GM18502 (cell line): ENCODE measurements at regions not wholly inside any gene's neighbourhood (a gene's known extent, or its start where the extent isn't known, plus 50 kb on each side); places are given as distances from the start of the nearest gene placed in this dataset.

ENCODE experiments used
- ATAC-seq: cut with Tn5 transposase; IDR thresholded peaks from one replicate; pipeline ENCODE4 v1.9.1; 2021; ENCODE audit warnings: mild to moderate bottlenecking; ENCODE audit not compliant: unreplicated experiment, poor library complexity

DNA sequence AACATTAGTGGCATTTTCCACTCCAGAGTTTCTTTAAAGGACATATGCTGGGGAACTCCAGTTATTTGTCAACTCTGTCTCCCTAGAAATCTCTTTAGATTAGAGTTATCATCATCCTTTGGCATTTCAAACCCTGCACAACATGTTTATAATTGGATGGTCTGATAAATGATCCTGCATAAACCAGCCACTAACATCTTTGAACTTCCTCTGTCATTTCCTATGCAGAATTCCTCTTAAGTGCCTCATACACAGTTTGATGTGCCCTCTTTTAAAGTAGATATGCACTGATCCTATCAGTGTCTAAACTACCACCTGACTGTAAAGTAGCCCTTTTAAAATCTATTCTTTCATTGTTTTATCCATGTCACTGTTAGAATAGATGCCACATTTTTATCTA is 306.3 kb upstream of the IRAK1BP1 start:
- no peak for ATAC-seq

DNA sequence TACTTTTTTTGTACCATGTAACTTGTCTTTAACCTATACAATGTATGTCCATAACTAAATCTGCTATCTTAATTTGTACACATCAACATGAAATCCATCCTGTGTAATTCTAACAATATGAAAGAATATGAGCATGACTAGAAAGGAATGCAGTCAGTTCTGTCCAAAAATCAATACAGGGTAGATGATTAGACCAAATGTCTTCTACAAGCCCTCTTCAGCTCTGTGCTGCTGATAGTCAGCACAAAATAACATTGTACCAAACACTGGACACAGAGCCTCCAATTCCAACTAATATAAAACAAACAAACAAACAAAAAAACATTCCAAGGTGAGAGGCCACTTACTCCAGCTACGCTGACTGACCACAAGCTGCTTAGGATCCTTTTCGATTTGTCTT is 301.4 kb upstream of the IRAK1BP1 start:
- ATAC-seq: no peak

DNA sequence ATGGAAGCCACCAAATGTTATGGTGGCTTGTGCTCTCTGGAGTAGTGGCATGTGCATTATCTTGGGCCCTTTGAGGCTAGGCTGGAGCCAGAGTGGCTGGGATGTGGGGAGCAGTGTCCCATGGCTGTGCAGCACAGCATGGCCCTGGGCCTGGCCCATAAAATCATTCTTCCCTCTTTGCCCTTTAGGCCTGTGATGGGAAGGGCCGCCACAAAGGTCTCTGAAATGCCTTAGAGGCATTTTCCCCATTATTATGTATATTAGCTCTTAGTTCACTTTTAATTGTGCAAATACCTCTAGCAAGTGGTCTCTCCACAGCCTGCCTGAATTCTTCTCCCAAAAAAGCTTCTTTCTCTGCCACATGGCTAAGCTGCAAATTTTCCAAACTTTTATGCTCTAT is 297.3 kb upstream of the IRAK1BP1 start:
- no peak for ATAC-seq

DNA sequence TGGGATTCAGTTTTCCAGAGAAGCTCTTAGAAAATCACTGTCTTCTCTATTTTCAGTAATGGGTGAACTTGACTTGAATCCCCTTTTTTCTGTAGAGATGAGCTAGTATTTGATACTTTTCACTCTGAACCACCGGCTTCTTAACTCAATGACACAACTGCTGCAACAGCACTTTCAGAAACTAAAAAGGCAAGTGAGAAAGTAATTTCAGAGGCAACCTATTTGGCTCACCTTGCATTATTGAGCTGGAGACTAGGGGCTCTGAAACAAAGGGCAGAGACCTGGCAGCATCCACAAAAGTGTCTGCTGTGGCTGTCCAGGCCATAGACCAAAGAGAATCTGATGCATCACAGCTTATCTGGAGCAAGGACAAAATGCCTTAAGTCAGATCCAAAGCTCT is 289.8 kb upstream of the IRAK1BP1 start:
- no peak for ATAC-seq

DNA sequence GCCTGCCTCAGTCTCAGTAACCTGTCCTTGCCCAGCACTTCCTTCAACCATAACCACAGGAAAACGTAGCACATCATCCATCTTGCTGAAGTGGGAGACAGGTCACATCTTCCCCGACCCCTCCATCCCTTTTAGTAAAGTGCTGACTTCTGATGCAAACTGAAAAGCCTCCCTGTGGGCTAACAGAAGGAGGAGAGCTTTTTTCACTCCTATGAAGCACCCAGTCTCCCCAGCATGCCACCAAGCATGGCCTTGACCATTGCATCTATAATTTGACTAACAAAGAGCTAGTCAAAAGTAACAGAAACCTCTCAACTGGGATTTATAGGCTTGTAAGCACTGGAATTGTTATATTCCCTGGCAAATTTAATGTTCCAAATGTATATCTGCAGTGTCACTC is 288.9 kb upstream of the IRAK1BP1 start:
- no peak for ATAC-seq

DNA sequence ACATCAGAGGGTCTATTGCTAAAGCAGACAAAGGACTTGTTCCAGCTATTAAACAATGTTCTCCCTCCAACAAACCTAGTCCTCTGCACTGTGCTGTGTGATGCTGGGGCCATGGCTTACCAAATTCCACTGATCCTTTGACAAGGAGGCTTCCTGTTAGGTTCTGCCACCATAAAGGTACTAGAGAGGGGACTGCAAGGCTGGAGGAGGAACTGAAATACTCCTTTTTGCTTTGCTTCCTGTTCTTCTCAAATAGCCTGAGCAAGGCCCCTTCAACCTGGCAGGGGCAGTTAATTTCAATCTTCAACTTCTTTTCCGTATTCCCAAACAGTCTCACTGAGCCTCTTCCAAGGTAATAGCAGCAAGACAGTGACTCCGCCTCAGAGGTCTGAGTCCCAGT is 286.4 kb upstream of the IRAK1BP1 start:
- ATAC-seq: peak; percentile 78

DNA sequence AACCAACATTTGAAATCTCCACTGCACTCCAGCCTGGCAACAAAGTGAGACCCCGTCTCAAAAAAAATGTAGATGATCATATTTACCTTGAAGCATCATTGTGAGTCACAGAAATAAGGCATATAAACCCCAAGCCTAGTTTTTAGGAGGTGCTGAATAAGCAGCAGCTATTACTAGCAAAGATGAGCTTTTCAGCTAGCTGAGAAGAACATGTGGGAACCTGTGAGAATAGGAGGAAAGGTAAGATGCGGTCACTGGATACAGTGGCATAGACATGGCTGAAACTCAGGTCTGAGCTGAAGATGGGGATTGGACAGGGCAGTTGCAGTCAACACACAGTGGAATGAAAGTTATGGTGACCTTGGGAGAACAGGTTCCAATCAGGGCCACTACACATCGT is 284.3 kb upstream of the IRAK1BP1 start:
- no peak for ATAC-seq

DNA sequence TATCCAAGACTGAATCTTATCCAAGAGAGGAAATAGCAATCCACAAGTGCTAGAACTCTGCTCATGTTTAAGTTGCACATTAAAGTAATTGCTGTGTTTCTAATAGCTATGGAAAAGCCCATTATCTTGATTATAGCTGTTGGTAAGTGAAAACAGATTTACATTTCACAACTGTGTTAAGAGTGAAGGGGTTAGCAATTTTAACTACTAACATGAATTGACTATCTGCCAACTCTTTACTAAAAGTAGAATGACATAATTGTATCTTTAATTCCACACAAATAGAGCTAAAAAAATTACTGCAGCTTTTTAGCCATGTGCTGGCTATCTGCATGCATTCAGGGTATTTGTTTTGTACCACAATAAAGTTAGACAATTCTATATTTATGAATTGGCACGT is 277.9 kb upstream of the IRAK1BP1 start:
- no peak for ATAC-seq

DNA sequence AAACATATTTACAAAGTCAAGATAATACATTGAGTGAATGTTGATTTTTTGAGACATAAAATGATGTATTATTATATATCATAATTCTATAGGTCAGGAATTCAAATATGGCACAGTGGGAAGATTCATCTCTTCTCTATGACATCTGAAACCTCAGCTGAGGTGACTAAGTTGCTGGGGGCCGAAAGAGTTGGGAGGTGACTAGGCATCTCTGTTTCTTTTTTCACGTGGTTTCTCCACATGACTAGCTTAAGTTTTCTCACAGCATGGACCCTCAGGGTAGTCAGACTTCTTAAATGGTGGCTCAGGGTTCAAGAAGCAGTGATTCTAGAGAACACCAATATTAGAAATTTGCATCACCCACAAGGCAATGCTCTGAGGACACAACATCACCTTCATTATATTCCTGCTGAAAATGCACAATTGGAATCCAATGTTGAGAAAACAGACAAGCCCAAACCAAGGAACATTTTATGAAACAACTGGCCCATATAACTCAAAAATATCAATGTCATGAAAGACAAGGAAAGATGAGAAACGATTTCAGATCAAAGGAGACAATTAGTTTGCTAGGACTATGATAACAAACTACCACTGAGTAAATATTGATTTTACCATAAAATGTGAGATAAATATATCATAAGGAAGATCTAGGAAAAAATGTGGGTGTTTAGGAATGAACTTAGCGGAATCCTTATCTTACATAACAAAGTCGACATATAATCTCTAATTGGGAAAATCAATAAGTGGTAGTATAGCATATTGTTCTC is 273.3 kb upstream of the IRAK1BP1 start:
- ATAC-seq: no peak

DNA sequence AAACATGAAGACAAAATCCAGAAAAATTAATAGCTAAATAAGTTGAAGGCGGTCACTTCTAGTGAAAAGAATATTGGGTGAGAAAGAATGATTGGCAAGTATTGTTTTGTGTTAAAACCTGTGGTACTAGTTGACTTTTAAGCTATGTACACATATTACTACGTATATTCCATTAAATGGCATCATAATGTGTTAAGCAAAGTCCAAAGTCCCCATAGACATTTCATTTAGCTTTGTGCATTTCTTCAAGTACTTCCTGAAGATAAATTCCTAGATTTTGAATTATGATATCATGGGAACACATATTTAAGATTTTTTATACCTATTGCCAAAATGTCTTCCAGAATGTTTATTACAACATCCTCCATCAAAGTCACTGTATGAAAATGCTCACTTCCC is 272.7 kb upstream of the IRAK1BP1 start:
- ATAC-seq: no peak

DNA sequence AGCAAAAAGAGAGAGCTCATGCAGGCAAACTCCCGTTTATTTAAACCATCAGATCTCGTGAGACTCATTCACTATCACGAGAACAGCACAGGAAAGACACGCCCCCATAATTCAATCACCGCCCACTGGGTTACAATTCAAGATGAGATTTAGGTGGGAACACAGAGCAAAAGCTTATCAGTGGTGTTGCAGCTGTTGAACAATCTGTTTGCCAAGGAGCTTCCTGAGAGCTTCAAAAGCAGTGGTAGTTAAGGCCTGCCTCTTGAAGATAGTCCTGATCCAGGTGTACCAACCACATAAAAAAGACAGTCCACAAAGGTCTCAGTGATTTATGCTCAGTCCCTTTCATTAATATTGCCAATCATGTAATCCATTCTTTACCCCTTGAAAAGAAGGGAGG is 269.4 kb upstream of the IRAK1BP1 start:
- no peak for ATAC-seq

DNA sequence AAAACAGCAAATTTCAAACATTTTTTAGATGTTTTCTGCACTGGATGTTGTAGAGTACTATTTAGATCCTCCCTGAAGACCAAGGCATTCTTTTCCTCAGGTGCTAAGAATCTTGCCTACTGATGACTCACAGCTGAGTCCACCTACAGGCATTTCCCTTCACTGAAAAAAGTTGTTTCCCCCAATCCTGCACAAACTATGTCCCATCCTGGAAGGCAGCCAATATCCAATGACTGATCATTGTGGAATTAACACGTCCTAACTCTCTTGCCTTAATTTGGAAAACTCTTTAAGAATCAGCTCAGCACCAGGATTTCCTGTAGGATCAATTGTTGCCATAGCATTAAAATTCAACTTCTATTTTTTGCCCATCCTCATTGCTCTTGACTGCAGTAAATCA is 268.4 kb upstream of the IRAK1BP1 start:
- ATAC-seq: no peak

DNA sequence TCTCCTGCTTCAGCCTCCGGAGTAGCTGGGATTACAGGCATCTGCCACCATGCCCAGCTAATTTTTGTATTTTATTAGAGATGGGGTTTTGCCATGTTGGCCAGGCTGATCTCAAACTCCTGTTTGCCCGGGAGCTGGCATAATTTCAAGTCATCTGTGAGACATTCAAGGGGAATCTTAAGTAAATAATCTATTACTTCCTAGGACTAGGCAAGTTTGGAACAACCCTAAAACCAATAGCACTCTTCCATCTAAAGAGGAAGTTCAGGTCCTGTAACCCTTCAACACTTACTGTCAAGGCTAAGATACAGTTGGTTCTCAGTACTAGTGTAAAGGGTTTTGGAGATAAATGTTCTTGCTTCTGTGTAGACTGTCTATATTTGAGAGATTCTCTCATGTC is 267.8 kb upstream of the IRAK1BP1 start:
- ATAC-seq: no peak

DNA sequence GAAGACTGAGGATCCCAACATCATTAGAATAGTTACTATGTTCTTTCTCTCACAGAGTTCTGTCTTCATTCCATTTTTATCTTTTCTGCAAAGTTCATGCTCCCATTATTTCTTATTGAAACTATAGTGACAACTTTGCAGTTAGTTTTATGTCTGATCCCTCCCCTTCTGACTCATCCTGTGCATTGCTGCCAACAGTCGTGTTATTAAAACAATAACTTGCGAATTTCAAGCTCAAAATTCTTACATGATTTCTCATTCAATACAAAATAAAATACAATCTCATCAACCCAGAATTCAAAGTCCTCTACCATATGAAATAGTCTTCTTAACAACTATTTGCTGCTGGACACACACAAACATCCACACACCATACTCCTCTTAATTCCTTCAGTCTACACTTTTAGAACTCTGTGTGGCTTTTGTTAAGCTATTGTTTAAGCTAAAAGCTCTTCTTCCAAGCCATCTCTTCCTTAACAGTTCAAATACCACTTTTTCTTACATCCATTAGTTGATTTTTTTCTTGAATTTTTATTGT is 261.4 kb upstream of the IRAK1BP1 start:
- no peak for ATAC-seq

DNA sequence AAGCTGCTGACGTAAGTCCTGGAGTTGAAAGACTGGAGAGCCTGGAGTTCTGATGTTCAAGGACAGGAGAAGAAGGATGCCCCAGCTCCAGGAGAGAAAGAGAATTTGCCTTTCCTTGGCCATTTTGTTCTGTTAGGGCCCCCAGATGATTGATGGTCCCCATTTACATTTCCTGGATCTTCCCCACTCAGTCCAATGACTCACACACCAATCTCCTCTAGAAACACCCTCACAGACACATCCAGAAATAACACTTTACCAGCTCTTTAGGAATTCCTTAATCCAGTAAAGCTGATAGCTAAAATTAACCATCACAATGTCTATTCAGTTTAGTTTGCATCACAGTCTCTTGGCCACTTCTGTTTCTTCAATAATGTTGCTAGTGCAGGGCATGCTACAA is 260.2 kb upstream of the IRAK1BP1 start:
- no peak for ATAC-seq

DNA sequence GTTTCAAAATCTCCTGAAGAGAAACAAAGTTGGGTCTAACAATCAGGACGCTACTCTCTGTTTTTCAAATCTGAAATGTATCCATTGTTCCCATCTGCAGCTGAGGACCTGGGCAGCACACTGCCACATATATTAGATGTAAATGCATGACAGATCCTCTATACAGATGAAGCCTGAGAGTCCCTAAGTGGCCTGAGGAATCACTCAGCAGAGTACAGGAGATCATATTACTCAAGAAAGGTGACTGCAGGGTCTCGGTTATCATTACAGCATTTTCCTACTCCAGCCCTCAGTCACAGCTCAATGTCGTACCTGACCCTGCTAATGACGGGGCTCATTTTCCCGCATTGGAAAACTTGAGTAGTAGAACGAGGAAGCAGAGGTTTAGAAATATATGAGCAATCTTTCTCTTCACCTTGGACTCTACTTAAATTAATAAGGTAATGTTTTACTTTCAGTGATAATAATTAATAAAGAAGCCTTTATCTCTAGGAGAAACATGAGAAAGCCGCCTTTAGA is 256.2 kb upstream of the IRAK1BP1 start:
- ATAC-seq: no peak

DNA sequence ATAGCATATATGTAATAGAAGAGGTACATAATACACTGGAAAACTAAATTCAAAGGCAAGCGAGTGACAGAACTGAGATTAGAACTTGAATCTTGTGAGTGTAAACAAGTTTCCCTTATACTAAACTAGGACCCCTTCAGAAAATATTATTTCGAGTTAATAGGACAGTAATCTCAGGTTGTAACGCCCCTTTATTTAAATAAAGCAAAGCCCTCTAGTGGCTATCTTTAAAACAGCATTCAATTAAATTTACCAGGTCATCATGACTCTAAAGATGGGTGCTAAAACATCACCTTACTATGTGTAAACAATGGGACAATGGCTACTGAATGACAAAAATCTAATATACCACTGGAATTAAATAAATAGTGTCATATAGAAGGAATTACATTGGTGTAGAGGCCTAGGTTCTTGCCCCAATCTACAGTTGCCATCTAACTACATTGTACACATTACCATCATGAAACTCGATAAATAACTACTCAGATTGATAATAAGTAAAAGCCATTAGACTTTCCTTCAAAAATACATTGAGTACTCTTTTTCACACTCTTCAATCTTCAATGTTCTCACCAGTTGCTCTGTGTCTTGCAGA is 255.4 kb upstream of the IRAK1BP1 start:
- peak; percentile 63 for ATAC-seq

DNA sequence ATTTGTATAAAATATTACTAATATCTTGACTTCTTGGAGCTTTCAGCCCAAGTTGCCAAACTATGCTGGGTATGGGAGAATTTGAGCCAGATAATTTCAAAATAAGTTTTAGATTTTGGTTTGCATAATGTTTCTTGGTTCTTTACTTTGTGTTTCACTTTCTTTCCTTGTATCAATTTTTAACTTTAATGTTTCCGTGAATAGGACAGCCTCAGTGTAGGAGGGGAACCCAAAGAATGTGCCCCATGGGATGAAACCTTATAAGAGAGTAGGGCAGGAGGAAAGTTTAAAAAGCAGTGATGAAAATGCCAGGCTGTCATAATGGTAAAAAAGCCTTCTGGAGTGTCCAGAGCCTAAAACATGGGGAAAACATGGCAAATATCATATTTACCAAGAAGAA is 252.4 kb upstream of the IRAK1BP1 start:
- peak; percentile 12 for ATAC-seq

DNA sequence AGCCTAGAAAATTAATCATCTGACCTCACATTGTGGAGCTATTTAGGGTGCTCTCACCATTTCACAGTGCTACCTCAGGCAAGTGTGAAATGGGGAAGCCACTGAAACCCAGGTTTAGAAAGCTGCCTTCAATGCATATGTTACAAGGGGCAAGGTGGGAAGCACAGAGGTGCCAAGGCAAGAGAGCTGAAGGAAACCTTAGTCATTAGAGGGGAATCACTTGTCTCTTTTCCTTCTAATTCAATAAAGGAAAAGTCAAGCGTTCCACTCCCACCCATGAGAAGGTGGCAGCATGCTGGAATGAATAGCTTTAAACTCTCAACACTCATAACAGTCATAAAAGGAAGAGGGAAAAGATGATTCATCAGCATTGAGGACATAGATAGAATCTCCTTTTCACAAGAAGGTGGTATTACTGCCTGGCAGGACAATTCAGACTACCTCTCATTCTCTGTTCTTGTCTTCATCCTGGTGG is 251.9 kb upstream of the IRAK1BP1 start:
- peak; percentile 60 for ATAC-seq

DNA sequence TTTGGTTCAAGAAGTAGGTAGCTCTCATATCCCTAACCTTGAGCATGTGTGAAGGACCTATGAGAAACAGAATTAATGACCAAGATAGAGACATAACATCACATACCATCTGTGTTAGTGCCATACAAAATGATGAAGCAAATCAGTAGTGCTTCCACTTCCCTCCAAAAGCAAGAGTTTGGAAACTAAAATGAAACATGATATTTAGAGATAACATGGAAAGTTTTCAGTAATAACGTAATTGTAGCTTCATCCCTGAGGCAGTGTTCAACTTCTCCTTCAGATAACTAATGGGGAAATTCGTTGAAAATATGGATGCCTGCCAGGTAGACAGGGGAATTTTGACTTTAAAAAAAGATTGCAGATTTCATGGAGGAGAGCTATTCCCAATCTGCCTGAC is 248.4 kb upstream of the IRAK1BP1 start:
- no peak for ATAC-seq

DNA sequence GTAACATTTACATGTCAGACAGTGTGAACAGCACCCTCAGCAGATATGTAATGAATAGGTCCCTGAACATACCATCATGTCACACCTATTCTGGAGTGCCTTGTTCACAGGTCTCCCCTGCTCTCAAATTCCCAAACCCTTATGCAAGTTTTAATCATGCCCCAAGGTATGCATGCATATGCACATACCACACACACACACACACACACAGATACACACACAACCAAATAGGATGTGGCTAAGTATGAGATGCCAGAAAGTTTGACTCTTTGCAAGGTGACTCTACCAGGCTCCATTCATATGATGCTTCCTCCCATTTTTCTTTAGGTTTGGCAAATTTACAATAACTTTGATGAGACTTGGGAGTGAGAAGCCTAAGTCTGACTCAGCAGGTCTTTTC is 243.8 kb upstream of the IRAK1BP1 start:
- no peak for ATAC-seq
